Large intestine (tissue), 3 donors: ENCODE measurements at regions not wholly inside any gene's neighbourhood (a gene's known extent, or its start where the extent isn't known, plus 50 kb on each side); places are given as distances from the start of the nearest gene placed in this dataset.
"Not testable (repeated sequence)": the region's sequence is repeated elsewhere in the genome, so short reads cannot be mapped to it uniquely, and the experiment has no call there.

Experiments
- DNase-seq, 2 donors: peaks; one replicate each; pipeline versions ENCODE4 v3.0.0 to v3.0.0-alpha.2; 2013
- H3K27ac ChIP-seq: one replicate; pipeline ENCODE4 v1.5.1; 2013; ENCODE audit warnings: low read length
- H3K27me3 ChIP-seq: 2 replicates; pipeline ENCODE4 v1.6.1; 2013; ENCODE audit warnings: low read length; ENCODE audit not compliant: control insufficient read depth, insufficient read depth
- H3K36me3 ChIP-seq: 2 replicates; pipeline ENCODE4 v1.6.1; 2013; ENCODE audit warnings: low read length; ENCODE audit not compliant: control insufficient read depth, insufficient read depth
- H3K4me1 ChIP-seq: one replicate; pipeline ENCODE4 v1.6.1; 2013; ENCODE audit warnings: low read length; ENCODE audit not compliant: control insufficient read depth, insufficient read depth
- H3K4me3 ChIP-seq: one replicate; pipeline ENCODE4 v1.5.1; 2013; ENCODE audit warnings: low read length
- H3K9me3 ChIP-seq: one replicate; pipeline ENCODE4 v1.6.1; 2013; ENCODE audit warnings: mild to moderate bottlenecking, low read depth, low read length, moderate library complexity; ENCODE audit not compliant: control insufficient read depth
- WGBS: methylation state at CpG from one replicate; pipeline ENCODE4 v1.1.5; 2013; ENCODE audit warnings: low lambda C conversion rate; ENCODE audit not compliant: insufficient coverage; 5-methylcytosine and 5-hydroxymethylcytosine counted together

DNA sequence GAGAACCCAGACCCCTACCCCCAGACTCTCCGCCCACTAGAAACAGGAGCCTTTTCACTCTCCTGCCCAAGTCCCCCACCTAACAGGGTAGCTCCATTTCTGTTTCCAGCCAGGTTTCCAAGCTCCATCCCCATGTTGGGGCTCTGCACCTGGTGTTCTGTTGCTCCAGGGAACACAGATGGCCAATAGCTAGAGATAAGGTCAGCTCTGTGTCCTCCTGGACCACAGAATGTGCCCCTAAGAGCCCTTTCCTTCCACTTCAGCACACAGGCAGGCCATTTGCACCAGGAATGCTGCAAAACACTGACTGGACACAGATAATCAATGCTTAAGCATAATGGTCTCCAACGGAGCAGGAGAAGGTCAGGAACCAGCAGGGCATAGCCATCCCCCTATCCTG lies 159.4 kb downstream of the QRSL1 start:
- H3K27ac ChIP-seq = no peak overlapping the region
- H3K4me3 ChIP-seq = no peak overlapping the region
- H3K27me3 ChIP-seq = no peaks in the 10 kb centered on the region
- no peak for DNase-seq
- peaks cover 11% of the 10 kb centered on the region for H3K4me1 ChIP-seq
- no CpG with 5 or more reads among the region's 2 CpGs for WGBS
- no peaks in the 10 kb centered on the region for H3K9me3 ChIP-seq
- H3K36me3 ChIP-seq = no peaks in the 10 kb centered on the region

DNA sequence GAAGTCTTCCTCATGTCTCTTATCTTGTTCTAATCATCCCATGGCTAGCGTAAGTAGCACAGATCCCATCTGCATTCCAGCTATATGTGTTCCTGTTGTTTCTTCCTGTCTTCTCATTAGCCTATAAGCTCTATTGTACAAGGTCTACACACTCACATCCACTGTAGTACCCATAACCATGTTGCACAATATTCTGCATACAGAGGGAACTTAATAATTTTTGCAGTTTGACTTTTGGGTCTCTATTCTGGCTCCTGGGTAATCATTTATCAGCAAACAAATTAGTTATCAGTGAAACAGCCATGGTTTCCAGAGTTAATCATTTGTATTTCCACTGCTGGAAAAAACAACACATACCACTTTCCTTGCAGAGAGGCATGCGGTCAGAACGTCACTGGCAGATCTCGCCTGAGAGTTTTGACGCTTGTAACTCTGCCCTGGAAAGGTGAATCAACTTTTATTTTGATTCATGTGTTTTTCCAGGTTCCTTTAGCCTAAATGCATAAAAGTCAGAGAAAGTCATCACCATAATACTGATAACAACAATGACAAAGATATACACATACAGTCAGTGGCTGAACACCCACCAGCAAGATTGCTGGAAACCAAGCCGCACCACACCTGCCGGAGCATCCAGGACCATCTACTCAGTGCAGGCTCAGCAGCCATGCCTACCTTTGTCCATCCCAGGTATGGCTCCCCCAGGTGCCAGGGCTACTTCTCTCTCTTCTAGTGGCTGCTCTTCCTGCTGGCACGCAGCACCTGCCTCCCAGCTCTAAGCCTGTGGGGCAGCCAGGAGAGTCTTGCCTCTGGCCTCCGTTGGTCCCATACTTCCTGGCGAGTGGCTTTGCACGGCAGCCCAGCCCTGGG lies 158.2 kb downstream of the QRSL1 start:
- H3K4me1 ChIP-seq = peaks cover 21% of the 10 kb centered on the region
- H3K36me3 ChIP-seq = no peaks in the 10 kb centered on the region
- no peaks in the 10 kb centered on the region for H3K9me3 ChIP-seq
- H3K27me3 ChIP-seq = no peaks in the 10 kb centered on the region
- peak; percentile 46 to 74 for DNase-seq
- no peak overlapping the region for H3K4me3 ChIP-seq
- no CpG with 5 or more reads among the region's 11 CpGs for WGBS
- no peak overlapping the region for H3K27ac ChIP-seq

DNA sequence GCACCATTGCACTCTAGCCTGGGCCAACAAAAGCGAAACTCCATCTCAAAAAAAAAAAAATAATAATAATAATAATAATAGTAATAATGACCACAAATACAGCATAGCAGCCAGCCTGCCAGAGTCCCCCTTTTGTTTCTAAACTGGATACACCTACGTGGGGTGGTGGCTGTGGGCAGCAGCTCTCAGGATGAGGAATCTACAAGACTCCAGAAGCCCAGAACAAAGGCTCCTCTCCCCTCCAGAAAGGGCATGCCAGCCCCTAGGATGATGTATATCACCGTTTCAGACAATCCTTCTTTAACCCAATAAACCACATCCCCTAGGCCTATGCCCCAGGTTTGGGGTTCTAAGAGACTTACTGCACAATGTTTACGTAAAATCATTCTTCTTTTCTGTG lies 155.9 kb downstream of the QRSL1 start:
- no peak overlapping the region for H3K27ac ChIP-seq
- no CpG with 5 or more reads among the region's 4 CpGs for WGBS
- DNase-seq = no peak
- peaks cover 29% of the 10 kb centered on the region for H3K4me1 ChIP-seq
- peaks cover 15% of the 10 kb centered on the region for H3K9me3 ChIP-seq
- H3K27me3 ChIP-seq = no peaks in the 10 kb centered on the region
- H3K36me3 ChIP-seq = no peaks in the 10 kb centered on the region
- H3K4me3 ChIP-seq = no peak overlapping the region

DNA sequence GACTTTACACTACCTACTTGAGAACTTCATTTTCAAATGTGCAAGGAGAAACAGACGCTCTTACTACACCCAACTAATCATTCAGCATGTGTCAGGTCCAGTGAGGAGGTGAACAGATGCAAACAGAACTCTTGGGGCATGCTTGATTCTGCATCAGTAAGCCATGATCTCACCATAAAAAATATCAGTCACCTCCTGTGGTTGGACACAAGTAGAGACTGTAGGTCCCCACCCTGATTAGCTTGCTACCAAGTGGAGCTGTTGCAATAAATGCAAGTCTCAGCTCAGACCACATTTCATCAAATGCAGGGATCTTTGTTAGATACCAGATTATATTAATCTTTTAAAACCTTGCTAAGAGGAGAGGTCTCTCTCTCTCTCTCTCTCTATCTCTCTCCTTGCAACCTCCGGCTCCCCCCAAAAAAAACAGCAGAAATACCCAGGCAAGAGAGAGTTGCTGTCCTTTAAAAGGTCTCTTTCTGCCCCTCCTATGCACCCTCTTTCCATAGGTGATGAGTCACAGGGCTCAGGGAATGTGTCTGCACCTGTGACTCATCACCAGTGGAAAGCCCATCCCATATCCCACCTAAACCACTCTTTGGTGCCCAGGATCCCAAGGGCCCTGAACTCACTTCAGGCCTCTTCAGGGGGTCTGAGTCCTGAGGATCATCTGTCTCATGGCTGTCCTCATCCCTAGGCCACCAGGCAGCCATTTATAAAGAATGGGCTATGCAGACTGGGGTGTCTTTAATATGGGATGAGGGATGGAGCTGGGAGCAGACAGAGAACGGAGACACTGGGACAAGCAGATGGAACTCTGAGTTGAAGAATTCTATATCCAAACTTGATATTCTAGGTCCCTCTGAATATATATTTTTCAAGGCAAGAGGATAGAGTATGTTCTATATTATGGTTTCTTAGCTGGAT lies 154.5 kb downstream of the QRSL1 start:
- DNase-seq = no peak
- peaks cover 29% of the 10 kb centered on the region for H3K4me1 ChIP-seq
- H3K36me3 ChIP-seq = no peaks in the 10 kb centered on the region
- H3K9me3 ChIP-seq = peaks cover 16% of the 10 kb centered on the region
- whole genome bisulfite sequencing = 83% methylated on average over 1 of the region's 3 CpGs
- no peak overlapping the region for H3K27ac ChIP-seq
- H3K27me3 ChIP-seq = no peaks in the 10 kb centered on the region
- no peak overlapping the region for H3K4me3 ChIP-seq

DNA sequence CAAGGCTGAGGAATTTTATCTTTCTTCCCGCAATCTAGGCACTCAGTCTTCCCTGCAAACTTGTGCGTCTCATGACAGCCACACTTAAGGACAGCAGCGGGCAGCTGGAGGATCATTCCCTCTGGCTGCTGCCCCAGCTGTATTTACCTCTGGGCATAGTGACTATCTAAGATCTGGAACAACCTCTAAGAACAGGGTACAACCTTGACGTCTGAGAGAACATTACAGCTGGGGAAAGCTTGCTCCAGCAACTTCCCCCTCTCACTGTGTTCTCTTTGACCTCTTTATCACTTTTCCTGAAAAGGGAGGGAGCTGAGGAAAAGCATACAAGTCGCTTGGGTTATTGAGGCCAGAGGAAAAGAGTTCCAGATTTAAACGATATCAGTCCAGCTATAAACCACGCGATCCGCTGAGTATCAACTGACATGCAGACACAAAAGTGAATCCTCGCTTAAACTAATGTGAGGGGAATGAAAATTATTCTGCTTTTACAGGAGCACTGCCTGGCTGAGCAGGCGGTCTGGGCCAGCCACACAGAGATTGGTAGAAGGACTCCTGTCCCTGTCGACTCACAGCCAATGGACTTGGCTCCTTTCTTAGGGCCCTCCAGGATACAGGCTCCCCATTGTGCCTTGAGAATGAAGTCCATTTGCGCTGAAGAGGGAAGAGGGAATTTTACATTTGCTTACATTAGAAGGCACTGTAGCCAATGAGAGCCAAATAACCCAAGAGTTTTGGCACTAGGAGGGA lies 153.3 kb downstream of the QRSL1 start:
- no peak overlapping the region for H3K4me3 ChIP-seq
- peaks cover 24% of the 10 kb centered on the region for H3K4me1 ChIP-seq
- H3K27ac ChIP-seq = peak overlapping the region; percentile 24
- H3K9me3 ChIP-seq = peaks cover 16% of the 10 kb centered on the region
- 8% methylated on average over 2 of the region's 13 CpGs for WGBS
- no peaks in the 10 kb centered on the region for H3K27me3 ChIP-seq
- DNase-seq = peak; percentile 46 to 85
- no peaks in the 10 kb centered on the region for H3K36me3 ChIP-seq

DNA sequence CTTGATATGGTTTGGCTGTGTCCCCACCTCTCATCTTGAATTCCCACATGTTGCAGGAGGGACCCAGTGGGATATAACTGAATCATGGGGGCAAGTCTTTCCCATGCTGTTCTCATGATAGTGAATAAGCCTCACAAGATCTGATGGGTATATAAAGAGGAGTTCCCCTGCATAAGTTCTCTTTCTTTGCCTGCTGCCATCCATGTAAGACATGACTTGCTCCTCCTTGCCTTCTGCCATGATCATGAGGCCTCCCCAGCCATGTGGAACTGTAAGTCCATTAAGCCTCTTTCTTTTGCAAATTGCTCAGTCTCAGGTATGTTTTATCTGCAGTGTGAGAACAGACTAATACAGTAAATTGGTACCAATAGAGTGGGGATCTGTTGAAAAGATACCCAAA lies 150.2 kb downstream of the QRSL1 start:
- Histone ChIP-seq H3K4me1 (peaks cover 18% of the 10 kb centered on the region), H3K9me3 (peaks cover 16% of the 10 kb centered on the region)
- H3K27me3 ChIP-seq, DNase-seq, H3K27ac ChIP-seq, H3K36me3 ChIP-seq, H3K4me3 ChIP-seq: not testable (repeated sequence)

DNA sequence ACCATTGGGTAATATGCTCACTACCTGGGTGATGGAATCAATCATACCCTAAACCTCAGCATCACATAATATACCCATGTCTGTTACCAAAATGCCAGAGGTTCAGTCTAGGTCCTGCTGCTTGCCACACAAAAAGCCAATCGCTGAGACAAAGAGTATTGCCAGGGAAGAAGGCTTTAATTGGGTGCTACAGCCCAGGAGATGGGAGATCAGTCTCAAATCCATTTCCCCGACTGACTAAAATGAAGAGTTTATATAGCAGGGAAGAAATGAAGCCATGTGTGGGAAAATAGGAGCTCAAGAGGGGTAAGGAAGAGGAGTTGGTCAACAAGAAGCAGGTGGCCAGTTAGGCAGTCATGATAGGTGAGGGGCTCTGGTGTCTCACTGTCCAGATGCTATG lies 149.6 kb downstream of the QRSL1 start:
- Histone ChIP-seq H3K36me3 (no peaks in the 10 kb centered on the region), H3K4me3 (no peak overlapping the region), H3K27ac (no peak overlapping the region), H3K9me3 (peaks cover 16% of the 10 kb centered on the region), H3K4me1 (peaks cover 18% of the 10 kb centered on the region), H3K27me3 (no peaks in the 10 kb centered on the region)
- WGBS = no CpG with 5 or more reads among the region's 2 CpGs
- DNase-seq = no peak

DNA sequence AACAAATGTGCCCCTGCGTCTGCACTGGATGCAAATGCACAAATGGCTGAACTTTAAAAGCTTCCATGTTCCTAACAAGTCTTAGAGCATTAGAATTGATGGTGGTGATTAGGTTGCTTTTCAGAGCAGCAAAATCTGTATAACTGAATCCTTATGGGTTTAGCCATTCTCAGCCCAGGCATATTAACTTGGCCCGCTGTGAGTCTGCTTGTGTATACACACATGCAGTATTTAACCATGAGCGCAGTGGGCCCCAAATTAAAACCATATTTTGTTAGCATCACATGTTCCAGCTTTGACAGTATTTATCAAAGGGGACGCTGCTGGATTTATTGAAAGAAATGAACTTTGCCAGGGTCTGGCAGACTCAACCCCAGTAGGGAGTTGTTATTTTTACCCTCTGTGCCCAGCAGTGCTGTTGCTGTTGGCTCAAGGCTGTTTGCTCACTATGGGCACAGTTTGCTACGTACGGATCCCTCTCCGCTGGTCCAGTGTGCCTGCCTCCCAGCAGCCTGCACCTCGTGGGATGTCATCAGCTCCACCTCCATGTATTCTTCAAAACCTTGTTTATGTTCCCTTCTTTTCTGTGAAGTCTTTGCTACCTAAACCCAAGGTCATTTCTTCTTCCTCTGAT lies 144.7 kb downstream of the QRSL1 start:
- Histone ChIP-seq H3K36me3 (no peaks in the 10 kb centered on the region), H3K27me3 (no peaks in the 10 kb centered on the region), H3K9me3 (peaks cover 7% of the 10 kb centered on the region), H3K27ac (no peak overlapping the region), H3K4me1 (no peaks in the 10 kb centered on the region), H3K4me3 (no peak overlapping the region)
- no peak for DNase-seq
- 80% methylated on average over 2 of the region's 8 CpGs for WGBS

DNA sequence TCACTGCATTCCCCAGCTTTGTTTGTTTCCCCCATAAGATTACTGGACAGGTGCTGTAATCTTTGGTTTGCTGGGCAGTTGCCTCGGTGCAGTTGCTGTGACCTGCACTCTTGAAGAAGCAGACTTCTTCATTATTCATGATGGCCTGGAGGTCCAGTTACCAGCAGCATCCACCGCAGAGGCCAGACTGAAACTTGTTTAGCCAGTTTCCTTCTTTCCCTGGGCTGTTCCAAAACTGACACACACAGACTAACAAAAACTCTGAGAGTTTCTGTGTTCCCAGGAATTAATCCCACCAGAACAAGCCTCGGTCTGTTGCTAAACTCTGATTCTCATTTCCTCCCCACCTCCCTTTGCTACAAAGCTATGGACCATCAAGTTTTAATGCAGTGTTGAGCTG lies 144.1 kb downstream of the QRSL1 start:
- H3K36me3 ChIP-seq = no peaks in the 10 kb centered on the region
- no peak for DNase-seq
- no peaks in the 10 kb centered on the region for H3K27me3 ChIP-seq
- H3K4me1 ChIP-seq = no peaks in the 10 kb centered on the region
- H3K27ac ChIP-seq = no peak overlapping the region
- no CpG with 5 or more reads among the region's 3 CpGs for WGBS
- peaks cover 8% of the 10 kb centered on the region for H3K9me3 ChIP-seq
- no peak overlapping the region for H3K4me3 ChIP-seq
